HFF-Myc (cell line): ENCODE measurements at regions not wholly inside any gene's neighbourhood (a gene's known extent, or its start where the extent isn't known, plus 50 kb on each side); places are given as distances from the start of the nearest gene placed in this dataset.

Source experiments
- DNase-seq: peaks from one replicate; pipeline ENCODE4 v3.0.0-alpha.2; 2011; ENCODE audit warnings: low read depth; ENCODE audit errors: extremely low read depth
- H3K4me3 ChIP-seq: replicated peaks from 2 replicates; pipeline ENCODE4 v1.5.1; 2011; ENCODE audit warnings: low read depth, mild to moderate bottlenecking, control low read depth, low read length
- TF ChIP-seq, protein P1 (sequence below): IDR thresholded peaks from 2 replicates; pipeline ENCODE4 v1.5.1; 2012; ENCODE audit warnings: mild to moderate bottlenecking, low read depth, low read length, control low read depth; ENCODE audit errors: missing control alignments

DNA sequence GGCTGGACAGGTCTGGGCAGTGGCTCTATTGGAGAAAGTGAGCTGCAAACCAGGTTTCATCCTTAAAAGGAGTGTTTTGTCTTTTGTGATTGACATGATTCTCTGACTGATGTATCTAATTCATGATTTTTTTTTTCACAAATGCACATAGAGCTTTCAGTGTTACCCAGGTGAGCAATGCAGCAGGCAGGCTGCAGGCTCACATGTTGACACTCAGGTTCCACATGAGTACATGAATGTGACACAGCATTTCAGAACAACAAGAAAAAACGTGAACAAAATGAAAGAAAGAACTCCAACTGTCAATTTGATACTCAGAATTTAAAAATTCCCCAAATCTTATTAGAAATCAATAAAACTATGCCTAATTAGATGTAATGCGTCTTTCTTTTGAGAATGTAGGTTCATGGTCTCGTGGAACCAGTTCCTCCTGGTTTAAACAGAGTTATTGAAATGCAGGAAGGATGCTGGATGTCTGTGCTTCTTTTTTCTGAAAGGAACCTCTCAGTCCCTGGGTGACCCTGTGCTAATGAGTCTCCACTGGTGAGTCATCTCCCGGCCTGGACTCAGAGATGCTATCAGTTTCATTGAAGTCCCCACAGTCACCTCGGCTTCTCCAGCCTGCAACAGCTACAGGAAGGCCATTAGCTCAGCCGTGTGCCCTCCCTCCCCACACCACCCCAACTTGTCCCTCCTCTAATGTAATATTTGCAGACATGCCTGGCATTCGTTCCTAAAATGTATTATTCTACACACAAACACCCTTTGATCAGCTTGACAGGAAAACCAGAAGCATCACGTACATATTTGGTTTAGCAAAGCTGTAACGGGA, 430.4 kb downstream of the LPIN1 start:
- H3K4me3 ChIP-seq = no peak overlapping the region
- TF ChIP-seq, protein P1, sequence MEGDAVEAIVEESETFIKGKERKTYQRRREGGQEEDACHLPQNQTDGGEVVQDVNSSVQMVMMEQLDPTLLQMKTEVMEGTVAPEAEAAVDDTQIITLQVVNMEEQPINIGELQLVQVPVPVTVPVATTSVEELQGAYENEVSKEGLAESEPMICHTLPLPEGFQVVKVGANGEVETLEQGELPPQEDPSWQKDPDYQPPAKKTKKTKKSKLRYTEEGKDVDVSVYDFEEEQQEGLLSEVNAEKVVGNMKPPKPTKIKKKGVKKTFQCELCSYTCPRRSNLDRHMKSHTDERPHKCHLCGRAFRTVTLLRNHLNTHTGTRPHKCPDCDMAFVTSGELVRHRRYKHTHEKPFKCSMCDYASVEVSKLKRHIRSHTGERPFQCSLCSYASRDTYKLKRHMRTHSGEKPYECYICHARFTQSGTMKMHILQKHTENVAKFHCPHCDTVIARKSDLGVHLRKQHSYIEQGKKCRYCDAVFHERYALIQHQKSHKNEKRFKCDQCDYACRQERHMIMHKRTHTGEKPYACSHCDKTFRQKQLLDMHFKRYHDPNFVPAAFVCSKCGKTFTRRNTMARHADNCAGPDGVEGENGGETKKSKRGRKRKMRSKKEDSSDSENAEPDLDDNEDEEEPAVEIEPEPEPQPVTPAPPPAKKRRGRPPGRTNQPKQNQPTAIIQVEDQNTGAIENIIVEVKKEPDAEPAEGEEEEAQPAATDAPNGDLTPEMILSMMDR = no peak
- peak; percentile 59 for DNase-seq

DNA sequence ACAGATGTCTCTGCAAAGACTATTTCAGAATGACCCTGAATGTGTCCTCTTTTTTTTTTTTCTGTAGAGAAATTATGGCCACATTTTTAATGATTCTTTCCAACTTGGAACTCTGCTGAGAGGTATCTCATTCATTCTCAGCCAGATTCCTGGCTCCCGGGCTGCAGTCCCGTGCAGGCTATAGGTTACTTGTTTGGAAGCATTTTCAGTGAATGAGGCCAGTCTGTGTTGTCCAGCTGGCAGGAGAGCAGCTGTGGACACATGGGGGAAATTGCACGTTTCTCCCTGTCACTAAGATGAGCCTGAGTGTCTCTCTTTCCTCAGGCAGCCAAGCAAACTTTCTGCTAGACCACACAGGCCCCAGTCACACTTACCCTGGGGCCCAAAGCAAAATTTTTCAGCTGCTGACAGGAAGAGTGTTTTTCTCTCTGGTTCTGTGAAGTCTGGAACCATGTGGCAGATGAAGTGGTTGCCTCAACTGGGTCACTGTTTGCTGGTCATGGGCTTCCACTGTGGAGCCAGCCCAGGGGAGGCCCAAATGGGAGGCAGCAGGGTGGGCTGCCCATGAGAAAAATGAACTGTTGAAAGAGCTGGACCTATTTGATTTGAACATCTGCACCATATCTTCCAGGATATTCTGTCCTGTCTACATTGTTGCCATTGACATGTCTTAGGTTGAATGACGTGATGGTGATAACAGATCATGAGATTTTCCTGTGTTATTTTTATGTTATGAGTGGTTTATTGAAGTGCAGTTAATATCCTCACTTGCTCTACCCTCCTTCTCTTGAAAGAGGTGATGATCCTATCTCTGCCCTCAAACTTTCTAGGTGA, 431.2 kb downstream of the LPIN1 start:
- H3K4me3 ChIP-seq = no peak overlapping the region
- DNase-seq = no peak
- TF ChIP-seq, protein P1 = no peak

DNA sequence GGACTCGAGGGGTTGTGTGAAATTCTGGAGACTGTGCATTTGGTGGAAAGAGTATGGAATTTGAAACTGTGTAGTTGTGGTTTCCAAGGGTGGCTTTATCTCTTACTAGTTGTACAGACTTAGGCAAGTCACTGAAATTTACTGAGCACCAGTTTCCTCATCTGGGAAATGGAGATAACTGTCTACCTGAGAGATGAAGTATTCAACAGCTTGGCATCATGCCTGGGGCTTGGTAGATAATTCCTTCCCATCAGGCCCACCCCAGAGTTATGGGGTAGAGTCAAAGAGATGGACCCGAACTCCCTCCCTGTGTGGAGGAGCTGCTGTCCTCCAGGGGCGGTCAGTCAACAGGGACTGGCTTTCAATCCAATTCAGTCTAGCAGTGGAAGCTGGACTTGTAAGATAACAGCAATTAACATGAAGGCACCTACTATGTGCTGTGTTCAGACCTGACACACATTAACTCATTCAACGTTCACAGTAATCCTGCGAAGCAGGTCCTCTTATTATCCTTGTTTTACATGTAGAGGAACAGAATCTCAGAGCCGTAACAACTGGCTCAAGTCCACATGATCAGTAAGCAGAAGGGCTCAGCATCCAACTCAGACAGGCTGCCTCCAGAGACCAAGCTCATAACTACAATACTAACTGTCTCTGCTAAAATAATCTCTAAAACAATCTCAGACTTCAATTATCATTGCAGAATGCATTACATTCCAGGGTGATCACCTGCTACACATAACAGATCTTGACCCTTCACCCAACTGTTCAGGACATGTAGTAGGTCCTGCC, 432.1 kb downstream of the LPIN1 start:
- TF ChIP-seq, protein P1 = no peak
- DNase-seq = no peak
- H3K4me3 ChIP-seq = no peak overlapping the region

DNA sequence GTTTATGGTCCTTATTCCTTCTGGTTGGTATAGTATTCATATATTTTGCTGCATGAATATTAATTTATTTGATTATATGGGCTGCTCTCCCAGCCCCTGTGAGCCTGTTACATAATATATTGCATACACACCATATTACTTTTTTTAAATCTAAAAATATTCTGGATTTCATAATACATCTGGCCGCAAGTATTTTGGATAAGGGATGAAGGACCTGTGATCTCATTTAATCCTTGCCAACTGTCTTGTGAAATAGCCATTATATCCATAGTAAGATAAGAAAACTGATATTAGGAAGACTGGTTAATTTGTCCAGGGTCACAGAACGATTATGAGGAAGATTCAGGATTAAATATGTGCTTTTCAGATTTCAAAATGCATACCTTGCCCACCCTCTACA, 433.6 kb downstream of the LPIN1 start:
- H3K4me3 ChIP-seq = no peak overlapping the region
- DNase-seq = no peak
- TF ChIP-seq, protein P1 = no peak

DNA sequence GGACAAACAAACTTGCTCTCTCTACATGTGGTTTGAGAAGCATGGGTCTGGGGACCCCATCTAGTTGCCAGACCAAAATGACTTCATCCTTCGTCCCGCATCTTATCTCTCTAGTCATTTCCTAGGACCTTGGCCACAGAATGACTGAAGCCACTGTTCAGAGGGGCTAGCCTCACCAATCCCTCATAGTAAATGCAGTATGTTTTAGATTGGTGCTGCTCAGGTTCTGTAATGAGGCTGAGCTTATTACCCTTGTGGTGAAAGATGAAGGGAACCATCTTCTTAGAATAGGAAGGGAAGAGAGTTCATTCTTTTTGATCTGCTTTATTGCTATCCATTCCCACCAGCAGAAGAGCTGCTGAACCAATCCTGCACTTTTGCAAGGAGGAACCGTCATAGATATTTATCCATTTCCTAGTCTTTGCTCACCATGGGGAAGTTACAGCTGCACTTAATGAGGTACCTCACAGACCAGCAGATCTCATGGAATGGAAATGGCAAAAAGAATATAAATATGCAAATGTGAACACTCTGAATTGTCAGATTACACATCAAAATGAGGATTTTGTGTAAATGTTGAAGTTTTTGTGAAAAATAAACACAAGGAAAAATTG, 436.7 kb downstream of the LPIN1 start:
- no peak overlapping the region for H3K4me3 ChIP-seq
- no peak for DNase-seq
- TF ChIP-seq, protein P1 = no peak

DNA sequence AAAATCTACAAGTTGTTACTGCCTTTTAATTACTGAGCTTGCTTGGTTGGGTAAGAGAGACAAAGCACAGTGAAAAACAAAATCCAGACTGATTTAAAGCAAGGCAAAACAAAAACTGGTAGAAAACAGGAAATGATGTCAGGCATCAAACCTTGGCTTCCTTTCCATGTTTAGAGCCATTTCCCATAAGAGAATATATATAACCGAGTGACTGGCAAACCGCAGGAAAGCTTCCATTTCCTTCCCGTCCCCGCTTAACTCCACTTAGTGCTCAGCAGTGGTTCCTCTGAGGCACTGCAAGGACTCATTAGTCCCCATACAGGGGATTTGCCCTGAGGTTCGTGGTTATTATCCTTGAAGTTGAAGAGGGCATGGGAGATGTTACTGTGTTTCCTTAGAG, 446.3 kb downstream of the LPIN1 start:
- H3K4me3 ChIP-seq = no peak overlapping the region
- DNase-seq = no peak
- TF ChIP-seq, protein P1 = no peak
